ENCODE measurements at regions not wholly inside any gene's neighbourhood (a gene's known extent, or its start where the extent isn't known, plus 50 kb on each side); places are given as distances from the start of the nearest gene placed in this dataset.

DNA sequence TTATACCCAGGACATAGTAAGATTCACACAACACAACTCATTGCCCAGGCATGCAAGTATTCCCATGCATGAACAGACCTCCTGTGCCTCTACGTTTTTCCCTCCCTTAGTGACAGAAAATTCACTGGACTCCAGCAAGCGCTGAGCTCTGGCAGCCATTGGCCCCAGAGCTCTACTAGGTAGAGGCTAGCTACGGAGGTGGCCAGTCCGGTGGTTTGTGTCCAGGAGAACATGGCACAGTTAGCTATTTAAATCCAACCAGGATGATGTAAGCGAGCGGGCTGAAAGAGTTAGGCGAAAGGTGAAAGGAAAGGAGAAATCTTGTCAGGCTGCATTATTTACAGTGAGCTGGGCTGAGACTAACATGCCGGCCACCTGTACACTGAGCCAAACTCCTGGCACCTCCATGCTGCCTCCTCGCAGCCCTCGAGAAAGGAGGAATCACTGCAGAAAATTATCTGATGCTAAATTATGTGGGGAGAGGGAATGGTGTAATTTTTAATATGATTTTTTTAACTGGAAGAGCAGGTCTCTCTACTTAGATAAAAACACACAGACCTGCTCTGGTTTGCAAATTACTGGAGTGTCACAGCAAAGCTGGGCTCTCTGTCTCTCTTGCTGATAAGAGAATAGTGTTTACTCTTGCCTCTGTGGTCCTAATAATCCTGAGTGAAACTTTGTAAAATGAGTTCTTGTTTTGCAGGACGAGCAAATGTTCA is 50.1 kb upstream of the ARMC2 start:
- TF ChIP-seq, protein P1, sequence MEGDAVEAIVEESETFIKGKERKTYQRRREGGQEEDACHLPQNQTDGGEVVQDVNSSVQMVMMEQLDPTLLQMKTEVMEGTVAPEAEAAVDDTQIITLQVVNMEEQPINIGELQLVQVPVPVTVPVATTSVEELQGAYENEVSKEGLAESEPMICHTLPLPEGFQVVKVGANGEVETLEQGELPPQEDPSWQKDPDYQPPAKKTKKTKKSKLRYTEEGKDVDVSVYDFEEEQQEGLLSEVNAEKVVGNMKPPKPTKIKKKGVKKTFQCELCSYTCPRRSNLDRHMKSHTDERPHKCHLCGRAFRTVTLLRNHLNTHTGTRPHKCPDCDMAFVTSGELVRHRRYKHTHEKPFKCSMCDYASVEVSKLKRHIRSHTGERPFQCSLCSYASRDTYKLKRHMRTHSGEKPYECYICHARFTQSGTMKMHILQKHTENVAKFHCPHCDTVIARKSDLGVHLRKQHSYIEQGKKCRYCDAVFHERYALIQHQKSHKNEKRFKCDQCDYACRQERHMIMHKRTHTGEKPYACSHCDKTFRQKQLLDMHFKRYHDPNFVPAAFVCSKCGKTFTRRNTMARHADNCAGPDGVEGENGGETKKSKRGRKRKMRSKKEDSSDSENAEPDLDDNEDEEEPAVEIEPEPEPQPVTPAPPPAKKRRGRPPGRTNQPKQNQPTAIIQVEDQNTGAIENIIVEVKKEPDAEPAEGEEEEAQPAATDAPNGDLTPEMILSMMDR (conservative IDR thresholded peaks at IDR 0.05; ENCODE audit: low read depth in 2 of 2), result no peak
- TF ChIP-seq, protein P2, sequence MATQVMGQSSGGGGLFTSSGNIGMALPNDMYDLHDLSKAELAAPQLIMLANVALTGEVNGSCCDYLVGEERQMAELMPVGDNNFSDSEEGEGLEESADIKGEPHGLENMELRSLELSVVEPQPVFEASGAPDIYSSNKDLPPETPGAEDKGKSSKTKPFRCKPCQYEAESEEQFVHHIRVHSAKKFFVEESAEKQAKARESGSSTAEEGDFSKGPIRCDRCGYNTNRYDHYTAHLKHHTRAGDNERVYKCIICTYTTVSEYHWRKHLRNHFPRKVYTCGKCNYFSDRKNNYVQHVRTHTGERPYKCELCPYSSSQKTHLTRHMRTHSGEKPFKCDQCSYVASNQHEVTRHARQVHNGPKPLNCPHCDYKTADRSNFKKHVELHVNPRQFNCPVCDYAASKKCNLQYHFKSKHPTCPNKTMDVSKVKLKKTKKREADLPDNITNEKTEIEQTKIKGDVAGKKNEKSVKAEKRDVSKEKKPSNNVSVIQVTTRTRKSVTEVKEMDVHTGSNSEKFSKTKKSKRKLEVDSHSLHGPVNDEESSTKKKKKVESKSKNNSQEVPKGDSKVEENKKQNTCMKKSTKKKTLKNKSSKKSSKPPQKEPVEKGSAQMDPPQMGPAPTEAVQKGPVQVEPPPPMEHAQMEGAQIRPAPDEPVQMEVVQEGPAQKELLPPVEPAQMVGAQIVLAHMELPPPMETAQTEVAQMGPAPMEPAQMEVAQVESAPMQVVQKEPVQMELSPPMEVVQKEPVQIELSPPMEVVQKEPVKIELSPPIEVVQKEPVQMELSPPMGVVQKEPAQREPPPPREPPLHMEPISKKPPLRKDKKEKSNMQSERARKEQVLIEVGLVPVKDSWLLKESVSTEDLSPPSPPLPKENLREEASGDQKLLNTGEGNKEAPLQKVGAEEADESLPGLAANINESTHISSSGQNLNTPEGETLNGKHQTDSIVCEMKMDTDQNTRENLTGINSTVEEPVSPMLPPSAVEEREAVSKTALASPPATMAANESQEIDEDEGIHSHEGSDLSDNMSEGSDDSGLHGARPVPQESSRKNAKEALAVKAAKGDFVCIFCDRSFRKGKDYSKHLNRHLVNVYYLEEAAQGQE (IDR thresholded peaks at IDR 0.05; ENCODE audit: unreplicated experiment), result no peak
- TF ChIP-seq EZH2 (IDR thresholded peaks at IDR 0.05; ENCODE audit: low read depth, unreplicated experiment) (no peak), EZH2phosphoT487 (IDR thresholded peaks at IDR 0.05; ENCODE audit: unreplicated experiment) (no peak), CREB1 (CRISPR knock-in tag; IDR thresholded peaks at IDR 0.05; ENCODE audit: low read depth) (no peak), STAT1 (IDR thresholded peaks at IDR 0.05; ENCODE audit: unreplicated experiment) (no peak), JUNB (IDR thresholded peaks at IDR 0.05; ENCODE audit: unreplicated experiment) (no peak), POLR2AphosphoS5 (IDR thresholded peaks at IDR 0.05; ENCODE audit: low read depth) (no peak), NANOG (IDR thresholded peaks at IDR 0.05; ENCODE audit: borderline replicate concordance) (no peak), ZNF114 (CRISPR knock-in tag; IDR thresholded peaks at IDR 0.05) (no peak), ZNF331 (CRISPR knock-in tag; IDR thresholded peaks at IDR 0.05; ENCODE audit: low read depth) (no peak)
- TF ChIP-seq, protein P3, sequence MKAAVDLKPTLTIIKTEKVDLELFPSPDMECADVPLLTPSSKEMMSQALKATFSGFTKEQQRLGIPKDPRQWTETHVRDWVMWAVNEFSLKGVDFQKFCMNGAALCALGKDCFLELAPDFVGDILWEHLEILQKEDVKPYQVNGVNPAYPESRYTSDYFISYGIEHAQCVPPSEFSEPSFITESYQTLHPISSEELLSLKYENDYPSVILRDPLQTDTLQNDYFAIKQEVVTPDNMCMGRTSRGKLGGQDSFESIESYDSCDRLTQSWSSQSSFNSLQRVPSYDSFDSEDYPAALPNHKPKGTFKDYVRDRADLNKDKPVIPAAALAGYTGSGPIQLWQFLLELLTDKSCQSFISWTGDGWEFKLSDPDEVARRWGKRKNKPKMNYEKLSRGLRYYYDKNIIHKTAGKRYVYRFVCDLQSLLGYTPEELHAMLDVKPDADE (IDR thresholded peaks at IDR 0.05), result no peak
- TF ChIP-seq, protein P4, sequence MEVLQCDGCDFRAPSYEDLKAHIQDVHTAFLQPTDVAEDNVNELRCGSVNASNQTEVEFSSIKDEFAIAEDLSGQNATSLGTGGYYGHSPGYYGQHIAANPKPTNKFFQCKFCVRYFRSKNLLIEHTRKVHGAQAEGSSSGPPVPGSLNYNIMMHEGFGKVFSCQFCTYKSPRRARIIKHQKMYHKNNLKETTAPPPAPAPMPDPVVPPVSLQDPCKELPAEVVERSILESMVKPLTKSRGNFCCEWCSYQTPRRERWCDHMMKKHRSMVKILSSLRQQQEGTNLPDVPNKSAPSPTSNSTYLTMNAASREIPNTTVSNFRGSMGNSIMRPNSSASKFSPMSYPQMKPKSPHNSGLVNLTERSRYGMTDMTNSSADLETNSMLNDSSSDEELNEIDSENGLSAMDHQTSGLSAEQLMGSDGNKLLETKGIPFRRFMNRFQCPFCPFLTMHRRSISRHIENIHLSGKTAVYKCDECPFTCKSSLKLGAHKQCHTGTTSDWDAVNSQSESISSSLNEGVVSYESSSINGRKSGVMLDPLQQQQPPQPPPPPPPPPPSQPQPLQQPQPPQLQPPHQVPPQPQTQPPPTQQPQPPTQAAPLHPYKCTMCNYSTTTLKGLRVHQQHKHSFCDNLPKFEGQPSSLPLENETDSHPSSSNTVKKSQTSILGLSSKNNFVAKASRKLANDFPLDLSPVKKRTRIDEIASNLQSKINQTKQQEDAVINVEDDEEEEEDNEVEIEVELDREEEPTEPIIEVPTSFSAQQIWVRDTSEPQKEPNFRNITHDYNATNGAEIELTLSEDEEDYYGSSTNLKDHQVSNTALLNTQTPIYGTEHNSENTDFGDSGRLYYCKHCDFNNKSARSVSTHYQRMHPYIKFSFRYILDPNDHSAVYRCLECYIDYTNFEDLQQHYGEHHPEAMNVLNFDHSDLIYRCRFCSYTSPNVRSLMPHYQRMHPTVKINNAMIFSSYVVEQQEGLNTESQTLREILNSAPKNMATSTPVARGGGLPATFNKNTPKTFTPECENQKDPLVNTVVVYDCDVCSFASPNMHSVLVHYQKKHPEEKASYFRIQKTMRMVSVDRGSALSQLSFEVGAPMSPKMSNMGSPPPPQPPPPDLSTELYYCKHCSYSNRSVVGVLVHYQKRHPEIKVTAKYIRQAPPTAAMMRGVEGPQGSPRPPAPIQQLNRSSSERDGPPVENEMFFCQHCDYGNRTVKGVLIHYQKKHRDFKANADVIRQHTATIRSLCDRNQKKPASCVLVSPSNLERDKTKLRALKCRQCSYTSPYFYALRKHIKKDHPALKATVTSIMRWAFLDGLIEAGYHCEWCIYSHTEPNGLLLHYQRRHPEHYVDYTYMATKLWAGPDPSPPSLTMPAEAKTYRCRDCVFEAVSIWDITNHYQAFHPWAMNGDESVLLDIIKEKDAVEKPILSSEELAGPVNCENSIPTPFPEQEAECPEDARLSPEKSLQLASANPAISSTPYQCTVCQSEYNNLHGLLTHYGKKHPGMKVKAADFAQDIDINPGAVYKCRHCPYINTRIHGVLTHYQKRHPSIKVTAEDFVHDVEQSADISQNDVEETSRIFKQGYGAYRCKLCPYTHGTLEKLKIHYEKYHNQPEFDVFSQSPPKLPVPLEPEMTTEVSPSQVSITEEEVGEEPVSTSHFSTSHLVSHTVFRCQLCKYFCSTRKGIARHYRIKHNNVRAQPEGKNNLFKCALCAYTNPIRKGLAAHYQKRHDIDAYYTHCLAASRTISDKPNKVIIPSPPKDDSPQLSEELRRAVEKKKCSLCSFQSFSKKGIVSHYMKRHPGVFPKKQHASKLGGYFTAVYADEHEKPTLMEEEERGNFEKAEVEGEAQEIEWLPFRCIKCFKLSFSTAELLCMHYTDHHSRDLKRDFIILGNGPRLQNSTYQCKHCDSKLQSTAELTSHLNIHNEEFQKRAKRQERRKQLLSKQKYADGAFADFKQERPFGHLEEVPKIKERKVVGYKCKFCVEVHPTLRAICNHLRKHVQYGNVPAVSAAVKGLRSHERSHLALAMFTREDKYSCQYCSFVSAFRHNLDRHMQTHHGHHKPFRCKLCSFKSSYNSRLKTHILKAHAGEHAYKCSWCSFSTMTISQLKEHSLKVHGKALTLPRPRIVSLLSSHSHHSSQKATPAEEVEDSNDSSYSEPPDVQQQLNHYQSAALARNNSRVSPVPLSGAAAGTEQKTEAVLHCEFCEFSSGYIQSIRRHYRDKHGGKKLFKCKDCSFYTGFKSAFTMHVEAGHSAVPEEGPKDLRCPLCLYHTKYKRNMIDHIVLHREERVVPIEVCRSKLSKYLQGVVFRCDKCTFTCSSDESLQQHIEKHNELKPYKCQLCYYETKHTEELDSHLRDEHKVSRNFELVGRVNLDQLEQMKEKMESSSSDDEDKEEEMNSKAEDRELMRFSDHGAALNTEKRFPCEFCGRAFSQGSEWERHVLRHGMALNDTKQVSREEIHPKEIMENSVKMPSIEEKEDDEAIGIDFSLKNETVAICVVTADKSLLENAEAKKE (CRISPR knock-in tag; IDR thresholded peaks at IDR 0.05), result no peak

Measured in GM23338 (cell line).